ENCODE measurements at regions not wholly inside any gene's neighbourhood (a gene's known extent, or its start where the extent isn't known, plus 50 kb on each side); places are given as distances from the start of the nearest gene placed in this dataset.

- TF ChIP-seq GLIS3 (CRISPR knock-in tag; IDR thresholded peaks at IDR 0.05) (no peak), ZFP3 (CRISPR knock-in tag; IDR thresholded peaks at IDR 0.05) (no peak), ZNF565 (CRISPR knock-in tag; conservative IDR thresholded peaks at IDR 0.05; ENCODE audit: low read depth) (no peak), CSRNP3 (CRISPR knock-in tag; IDR thresholded peaks at IDR 0.05) (no peak), CREB5 (CRISPR knock-in tag; IDR thresholded peaks at IDR 0.05; ENCODE audit: low read depth) (no peak), BACH2 (CRISPR knock-in tag; IDR thresholded peaks at IDR 0.05; ENCODE audit: borderline replicate concordance) (no peak), SNAI2 (CRISPR knock-in tag; IDR thresholded peaks at IDR 0.05) (no peak), TCF4 (CRISPR knock-in tag; IDR thresholded peaks at IDR 0.05; ENCODE audit: borderline replicate concordance) (no peak), RARB (CRISPR knock-in tag; IDR thresholded peaks at IDR 0.05) (no peak), PPARA (CRISPR knock-in tag; IDR thresholded peaks at IDR 0.05; ENCODE audit: borderline replicate concordance) (no peak), ZNF70 (CRISPR knock-in tag; IDR thresholded peaks at IDR 0.05) (no peak), PATZ1 (CRISPR knock-in tag; IDR thresholded peaks at IDR 0.05; ENCODE audit: borderline replicate concordance) (no peak), ZFP30 (CRISPR knock-in tag; IDR thresholded peaks at IDR 0.05) (no peak)
Observed at GRCh38 chr6:165040440-165040839, 269.0 kb downstream of the C6orf118 start.

Data from SK-N-SH treated with all-trans-retinoic acid at 6 μM for 48 hours (cell line).